HG03469 (cell line): ENCODE measurements at regions not wholly inside any gene's neighbourhood (a gene's known extent, or its start where the extent isn't known, plus 50 kb on each side); places are given as distances from the start of the nearest gene placed in this dataset.

ENCODE experiments used
- ATAC-seq: cut with Tn5 transposase; IDR thresholded peaks from one replicate; pipeline ENCODE4 v1.9.1; 2021; ENCODE audit warnings: mild to moderate bottlenecking, moderate library complexity, moderate number of reproducible peaks; ENCODE audit not compliant: unreplicated experiment

DNA sequence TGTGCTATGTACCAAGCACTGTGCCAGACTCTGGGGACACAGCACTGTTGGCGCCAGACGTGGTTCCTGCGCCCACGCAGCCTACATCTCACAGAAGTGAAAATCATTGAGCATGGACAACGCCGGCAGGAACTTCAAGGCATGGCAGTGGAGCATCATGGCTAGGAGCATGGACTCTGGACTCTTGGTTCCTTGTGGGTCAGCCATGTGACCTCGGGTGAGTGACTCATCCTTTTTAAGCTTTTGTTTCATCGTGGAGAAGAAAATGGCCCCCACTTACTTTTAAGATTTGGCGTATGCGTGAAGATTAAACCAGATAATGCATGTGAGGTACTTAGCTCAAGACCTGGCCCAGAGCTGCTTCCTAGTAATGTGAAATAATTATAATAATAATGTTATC, 988.5 kb downstream of the UQCRFS1 start:
- ATAC-seq = no peak

DNA sequence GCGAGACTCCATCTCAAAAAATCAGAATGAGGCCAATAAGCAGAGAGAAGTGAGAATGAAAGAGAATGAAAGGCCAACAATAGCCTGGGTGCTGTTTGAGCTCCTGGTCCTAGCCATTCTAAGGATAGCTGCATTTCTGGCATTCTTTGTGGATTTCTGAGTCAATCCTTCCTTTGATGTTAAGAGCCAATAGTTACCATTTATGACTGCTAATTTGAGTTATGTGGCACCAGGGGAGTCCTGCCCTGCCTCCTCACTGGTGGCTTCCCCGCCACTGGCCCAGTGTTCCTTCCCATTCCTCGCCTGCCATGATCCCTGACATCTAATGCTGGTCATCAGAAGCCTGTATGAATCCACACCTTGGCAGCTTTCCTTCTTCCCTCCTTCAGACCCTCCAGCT, 991.2 kb downstream of the UQCRFS1 start:
- no peak for ATAC-seq

DNA sequence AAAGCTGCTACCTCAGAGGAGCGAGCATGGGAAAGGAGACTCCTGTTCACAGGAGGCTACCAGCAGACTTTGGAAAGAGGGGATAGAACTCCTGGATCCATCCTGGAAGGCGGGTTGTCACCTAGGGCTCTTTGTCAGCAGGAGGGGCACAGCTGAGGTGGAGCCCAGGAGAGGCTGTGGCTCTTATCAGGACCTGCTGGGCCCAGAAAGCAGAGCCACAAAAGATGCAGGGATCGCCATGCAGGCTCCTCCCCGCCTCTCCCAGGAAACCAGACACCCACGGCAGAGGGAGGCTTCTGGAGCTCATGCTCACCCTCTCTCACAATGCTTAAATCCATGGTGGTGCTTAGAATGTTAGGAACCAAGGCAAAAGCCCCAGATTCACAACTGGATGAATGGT, 994.2 kb downstream of the UQCRFS1 start:
- no peak for ATAC-seq

DNA sequence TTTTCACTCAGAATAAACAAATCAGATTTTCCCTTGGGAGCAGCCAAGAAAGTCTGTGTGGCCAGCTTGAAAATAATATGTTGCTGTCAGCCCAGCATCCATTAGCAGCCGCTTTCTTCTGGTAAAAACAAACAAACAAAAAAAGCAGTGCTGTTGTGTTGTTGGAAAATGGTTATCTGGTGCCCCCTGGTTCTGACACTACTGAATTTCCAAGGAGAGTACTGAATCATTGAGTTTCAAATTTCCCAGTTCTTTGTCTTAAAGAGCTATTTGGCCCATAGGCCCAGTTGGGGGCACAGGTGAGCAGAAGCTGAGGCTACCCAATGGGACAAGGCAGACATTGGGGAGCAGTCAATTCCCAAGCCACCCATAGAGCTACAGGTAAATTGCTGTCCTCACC, 995.9 kb downstream of the UQCRFS1 start:
- ATAC-seq = no peak

DNA sequence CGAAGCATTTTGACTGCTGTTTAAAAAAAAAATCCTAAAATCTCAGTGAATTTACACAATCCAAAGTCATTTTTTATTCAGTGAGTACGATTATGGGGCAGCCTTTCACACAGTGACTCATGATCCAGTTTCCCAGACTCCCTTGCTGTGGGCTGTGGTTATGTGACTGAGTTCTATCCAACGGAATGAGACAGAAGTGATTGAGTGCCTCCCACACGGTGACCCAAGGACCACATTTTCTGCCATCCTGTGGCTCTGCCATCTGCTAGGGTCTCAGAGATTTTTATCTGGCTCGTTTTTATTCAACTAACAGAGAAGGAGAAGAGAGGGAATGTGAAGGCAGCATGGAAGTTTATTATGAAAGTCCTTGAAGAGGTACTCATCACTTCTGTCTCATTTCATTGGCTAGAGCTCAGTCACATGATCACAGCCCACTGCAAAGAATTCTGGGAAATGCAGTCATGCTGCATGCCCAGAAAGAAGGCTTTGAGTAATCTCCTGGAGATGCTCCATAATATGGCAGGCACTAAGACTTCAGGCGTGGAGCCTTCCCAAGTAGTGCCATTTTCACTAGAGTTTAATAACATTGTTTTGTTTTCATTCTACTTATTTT, 999.4 kb downstream of the UQCRFS1 start:
- no peak for ATAC-seq

DNA sequence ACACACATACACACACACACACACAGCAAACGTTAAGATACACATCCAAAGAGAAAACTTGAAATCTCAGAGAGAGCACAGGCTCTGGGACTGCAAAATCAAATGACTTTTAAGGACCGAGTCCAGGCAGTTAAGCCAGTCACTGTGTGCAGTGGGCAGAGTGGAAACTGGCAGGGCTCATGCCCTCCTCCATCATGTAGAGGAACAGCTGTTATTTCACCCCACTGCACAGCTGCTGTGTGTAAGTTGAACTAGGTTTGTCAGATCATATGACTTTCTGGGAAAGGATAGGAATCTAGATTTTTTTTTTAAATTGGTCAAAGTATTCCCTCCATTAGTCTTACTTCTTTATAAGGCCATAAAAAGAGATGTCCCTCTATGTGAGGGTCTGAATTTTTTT, 1002.1 kb downstream of the UQCRFS1 start:
- ATAC-seq = no peak

DNA sequence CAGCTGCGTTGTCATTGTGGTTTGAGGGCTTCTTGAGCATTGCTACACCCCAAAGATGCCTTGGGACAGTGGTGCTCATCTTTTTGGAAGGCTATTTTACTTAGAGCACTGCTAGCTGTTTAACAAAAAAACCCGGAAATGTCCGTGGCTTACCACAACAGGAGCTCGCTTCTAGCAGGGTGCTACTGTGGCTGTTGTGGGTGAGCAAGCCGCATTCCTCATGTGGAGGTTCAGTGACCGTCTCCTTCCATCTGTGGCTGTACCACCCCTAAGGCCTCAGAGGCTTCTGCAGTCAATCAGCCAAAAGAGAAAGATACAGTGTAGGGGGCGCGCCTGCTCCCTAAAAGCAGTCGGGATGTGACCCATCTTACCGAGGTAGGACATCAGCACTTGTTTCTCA, 1004.2 kb downstream of the UQCRFS1 start:
- no peak for ATAC-seq

DNA sequence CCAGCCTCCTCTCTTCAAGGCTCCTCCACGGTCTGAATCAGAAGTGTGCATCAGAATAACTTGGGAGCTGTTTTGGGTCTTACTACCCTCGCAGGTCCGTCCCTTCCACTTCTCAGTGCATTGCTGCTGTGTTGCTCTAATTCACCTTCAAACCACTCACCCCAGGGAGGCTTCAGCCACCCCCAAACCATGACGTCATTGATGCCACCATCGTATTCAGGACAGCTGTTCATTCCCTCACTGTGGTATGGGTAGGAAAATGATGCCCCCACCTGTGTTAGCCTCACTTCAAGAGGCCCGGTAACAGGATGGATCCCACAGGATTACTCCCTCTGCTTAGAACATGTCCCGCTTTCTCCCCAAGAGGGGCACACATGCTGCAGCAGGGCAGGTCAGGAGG, 1005.7 kb downstream of the UQCRFS1 start:
- no peak for ATAC-seq

DNA sequence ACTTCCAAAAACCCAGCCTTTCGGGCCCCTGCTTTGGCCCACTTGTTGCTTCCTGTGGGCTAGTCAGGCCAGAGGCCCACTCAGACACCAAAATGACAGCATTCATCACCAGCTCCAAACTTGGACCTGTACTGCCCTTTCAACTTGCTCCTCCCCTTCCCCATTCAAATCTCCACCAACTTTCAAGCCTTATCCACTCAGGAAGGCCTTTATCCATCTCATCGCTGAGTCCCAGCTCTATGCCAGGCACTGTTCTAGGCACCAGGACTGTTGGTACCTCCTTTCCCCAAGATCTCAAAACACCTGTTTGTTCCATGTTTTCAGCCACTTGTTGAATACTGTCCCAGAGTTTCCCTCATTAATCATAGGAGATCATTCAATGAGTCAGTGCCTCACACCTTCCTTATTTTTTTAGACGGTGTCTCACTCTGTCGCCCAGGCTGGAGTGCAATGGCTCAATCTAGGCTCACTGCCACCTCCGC, 1011.4 kb downstream of the UQCRFS1 start:
- no peak for ATAC-seq

DNA sequence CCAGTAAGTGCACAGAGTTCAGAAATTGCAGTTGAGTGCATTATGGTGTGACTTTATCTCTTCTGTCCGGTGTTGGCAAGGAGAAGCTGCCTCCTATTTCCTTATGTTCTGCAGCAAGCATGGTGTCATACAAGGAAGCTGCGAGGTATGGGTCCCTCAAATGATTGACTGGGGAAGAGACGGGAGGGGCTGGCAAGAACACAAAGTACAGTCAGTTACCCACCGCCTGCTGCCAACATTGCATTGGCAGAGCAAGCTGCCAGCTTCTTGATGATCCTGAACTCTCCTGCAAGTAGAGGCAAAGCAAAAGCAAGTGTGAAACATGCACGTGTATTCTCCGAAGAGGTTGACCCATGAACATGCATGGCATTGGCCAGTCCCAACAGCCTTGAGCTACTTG, 1013.6 kb downstream of the UQCRFS1 start:
- ATAC-seq = no peak

DNA sequence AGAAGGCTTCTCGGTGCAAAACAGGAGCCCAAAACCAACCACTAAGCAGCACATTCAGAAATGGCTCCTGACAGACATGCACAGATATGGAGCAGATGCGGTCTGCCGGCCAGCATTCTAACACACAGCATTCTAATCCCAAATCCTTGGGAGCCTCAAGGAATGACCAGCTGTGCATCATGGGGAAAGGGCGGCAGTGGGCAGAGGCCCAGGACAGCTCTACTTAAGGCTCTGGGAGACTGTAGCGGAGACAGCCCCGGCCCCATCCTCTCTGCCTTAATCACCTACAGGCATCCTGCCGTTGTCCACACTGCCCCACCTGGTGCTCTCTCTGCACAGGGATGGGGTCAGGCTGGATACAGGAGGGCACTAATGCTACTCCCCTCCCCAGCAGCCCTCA, 1016.0 kb downstream of the UQCRFS1 start:
- ATAC-seq = no peak

DNA sequence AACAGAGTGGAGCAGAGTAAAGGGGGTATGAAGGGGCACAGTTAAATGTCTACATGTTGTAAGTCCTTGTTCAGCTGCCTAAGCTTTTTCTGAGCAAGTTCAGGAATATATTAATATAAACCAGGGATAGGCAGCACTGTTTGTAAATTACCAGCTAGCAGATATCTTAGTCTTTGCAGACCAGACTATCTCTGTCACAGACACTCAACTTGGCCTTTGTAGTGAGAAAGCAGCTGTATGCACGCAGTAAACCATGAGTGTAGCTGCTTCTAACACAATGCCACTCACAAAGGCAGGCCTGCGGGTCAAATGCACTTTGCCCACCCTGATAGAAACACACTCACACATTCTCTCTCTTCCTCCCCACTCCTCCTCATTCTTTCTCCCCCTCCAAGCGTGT, 1016.9 kb downstream of the UQCRFS1 start:
- no peak for ATAC-seq

DNA sequence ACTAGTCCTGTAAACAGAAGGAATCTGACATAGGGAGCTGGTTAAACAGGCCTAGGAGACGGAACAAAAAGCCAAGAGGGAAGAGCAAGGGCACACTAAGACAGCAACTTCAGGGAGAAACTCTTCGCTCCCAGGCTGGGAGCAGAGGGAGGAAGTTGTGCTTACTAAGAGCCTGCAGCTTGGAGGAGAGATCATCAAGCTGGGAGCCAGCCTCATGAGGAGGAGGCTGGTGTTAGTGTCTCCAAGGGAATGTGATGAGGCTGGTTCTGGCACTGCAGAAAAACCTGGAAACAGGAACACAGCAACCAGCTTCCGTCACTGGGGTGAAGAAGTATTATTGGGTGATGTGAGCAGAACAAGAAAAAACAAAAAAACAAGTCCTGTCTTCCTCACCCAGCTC, 1027.3 kb downstream of the UQCRFS1 start:
- ATAC-seq = no peak

DNA sequence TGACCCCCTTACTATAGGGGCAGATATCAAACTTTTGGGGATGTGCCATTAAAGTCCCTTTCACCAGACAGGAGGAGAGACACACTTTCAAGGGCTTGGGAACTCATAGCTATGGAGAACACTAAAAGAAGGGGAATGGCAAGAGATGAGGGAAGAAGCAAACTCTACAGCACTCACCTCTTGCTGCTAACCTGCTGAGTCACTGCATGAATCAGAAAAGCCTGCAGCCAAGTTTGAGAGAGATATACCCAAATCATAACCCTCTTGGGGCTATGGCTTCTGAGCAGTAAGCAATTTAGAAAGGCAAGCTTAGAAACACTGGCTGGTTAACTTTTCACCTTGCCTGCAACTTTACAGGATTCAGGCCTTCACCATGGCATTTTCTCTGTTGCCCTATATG, 1028.0 kb downstream of the UQCRFS1 start:
- no peak for ATAC-seq

DNA sequence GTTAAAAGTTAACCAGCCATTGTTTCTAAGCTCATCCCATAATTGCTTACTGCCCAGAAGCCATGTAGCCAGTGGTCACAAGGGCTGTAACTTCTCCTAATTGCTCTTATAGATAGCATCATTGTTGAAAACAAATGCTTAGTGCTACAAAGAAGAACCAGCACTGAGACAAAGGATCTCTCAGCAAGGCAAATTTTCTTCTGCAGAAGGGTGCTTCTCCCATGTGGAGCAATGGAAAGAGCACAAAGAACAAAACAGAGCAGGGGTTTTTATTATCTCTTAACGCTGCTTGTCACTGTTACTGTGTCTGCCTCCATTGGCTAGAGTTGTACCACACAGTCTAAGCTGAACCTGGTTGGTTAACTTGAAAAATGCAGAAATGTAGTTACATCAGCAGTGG, 1036.8 kb downstream of the UQCRFS1 start:
- no peak for ATAC-seq

DNA sequence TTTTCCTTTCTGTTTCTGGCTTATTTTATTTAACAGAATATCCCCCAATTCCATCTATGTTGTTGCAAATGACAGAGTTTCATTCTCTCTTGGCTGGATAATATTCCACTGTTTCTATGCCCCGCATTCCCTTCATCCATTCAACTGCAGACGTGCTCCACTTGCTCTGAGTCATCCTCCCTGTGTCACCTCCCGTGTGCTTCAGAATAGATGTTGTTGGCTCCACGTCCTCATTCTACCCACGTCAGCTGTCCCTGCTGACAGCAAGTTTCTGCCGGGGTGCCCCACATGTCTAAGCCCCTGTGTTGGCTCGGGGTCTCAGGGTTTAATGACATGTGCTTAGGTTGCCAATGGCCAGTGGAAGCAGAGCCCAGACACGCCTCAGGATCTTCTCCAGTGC, 1041.0 kb downstream of the UQCRFS1 start:
- no peak for ATAC-seq

DNA sequence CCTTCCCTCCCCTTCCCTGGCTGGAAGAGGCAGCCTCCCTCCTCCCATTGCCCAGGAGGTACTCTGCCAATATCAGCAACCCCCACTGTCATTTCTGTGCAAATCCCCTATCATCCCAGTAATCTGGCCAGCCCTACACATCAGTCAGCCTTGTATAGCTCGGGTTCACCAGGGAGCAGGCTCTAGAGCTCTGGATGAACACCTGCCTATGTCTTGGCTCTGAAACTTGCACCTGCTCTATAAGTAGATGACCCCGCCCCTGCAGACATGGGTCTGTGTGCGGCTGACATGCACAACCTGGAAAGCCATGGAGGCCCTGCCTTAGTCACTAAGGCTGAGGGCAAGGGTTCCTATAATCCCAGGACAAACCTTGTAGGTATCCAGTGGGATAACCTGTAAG, 1042.9 kb downstream of the UQCRFS1 start:
- no peak for ATAC-seq

DNA sequence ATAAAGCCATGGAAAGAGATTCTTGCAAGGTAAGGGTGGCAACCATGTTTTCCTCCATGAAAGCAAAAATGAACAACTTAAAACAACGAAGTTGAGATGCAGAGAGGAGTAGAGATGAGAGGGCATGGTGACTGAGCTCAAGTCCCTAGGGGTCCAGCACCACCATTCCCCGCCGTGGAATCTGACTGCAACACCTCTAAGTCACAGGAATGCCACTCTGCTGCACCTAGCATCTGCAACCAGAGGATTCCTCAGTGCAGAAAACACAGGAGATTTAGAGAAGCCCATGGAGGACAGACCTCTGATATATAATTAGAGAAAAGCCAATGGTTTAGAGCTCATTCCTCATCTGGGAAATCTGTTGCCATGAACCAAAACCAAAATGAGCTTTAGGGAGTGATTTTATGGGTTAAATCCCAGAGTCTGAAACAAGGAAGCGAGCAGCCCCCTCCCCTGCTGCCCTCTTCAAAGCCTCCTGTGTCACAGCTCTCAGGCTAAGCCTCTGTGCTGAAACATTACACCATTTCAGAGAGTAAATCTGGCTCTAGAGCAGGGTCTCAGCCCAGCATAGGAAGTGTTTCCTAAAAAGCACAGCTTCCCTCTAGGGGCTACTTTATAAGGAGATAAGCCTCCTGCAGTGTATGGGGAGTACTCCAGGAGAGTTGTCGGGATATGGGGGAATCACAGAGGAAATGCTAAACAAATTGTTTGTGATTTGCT, 1043.6 kb downstream of the UQCRFS1 start:
- ATAC-seq = no peak

DNA sequence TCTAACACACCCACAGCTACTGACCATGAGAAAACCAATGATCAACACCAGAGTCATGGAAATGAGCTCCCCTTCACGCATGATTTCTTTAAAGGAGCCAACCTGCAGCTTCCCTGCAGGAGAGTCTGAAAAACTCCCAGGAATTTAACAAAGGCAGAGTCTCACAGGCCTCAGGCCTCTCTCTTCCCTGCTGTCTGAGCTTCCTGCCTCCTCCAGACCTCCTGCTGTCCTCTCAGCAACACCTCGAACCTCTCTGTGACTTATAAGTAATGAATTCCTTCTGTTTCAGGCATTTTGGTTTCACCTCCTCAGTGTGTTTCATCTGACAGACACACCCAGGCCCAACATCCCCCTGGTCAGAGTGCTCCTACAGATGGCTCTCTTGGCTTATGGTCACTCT, 1044.4 kb downstream of the UQCRFS1 start:
- ATAC-seq = no peak

DNA sequence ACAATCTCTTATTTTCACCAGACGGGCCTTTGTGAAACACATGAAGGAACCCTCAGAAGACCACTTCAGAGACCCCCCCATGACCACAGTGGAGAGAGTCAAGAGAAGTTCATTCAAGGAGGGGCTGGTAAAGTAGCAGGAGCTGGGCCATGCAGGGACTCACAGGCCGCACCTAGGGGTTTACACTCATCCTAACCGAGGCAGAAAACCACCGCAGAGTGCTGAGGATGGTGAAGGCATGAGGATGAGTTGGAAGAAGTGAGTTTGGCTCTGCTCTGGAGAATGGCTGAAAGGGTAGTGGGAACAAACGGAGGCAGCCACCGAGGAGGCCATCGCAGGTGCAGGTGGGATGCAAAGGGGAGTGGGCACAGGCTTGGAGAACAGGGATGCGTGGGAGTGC, 1046.9 kb downstream of the UQCRFS1 start:
- ATAC-seq = no peak

DNA sequence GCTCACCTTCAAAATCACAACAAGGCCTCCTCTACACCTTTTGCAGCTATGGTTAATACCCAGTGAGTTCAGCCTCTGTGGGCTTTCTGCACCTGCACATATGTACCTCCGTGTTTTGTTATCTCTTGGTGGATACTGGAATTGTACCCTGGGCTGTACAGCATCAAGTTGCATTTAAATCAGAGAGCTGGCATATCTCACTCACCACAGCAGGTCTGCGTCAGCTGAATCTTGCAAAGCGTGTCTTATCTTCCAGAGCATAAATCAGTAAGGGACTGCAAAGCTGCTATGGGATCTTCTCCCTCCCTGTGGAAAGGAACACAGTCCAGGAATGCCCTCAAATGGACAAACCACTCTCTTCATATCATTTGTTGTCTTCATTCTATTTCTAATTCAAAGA, 1048.7 kb downstream of the UQCRFS1 start:
- ATAC-seq = no peak

DNA sequence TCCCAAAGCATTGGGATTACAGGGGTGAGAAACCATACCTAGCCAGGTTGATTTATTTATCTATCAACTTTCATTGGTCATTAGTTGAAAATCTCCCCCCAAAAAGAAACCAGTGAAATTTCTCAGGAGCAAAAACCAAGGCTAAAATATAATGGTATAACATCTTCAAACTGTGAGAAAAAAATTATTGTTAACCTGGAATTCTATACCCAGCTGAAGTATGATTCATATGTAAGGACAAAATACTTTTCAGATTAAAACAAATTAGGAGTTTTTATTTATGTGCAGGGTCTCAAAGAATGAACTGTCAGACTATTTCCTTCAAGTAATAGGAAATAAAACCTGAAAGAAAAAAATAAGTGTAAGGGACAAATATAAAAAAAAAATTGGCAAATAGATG, 1053.9 kb downstream of the UQCRFS1 start:
- no peak for ATAC-seq

DNA sequence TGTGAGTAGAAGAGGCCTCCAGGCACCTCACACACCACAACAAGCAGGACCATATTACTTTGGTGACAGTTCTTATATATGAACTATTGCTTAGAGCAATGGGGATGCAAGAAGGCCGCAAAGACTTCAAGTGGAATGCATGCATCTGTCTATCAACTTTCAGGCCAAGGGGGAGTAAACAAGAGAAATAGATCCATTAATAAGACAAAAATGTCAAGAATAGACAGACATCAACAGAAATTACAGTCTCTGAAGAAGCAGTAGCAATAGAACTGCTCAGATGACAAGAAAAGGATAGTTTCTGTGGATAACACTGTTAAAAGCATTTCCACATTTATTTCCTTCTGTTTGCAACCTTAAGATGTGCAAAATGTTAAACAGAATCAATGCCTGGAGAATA, 1057.7 kb downstream of the UQCRFS1 start:
- ATAC-seq = no peak
